ENCODE measurements at regions not wholly inside any gene's neighbourhood (a gene's known extent, or its start where the extent isn't known, plus 50 kb on each side); places are given as distances from the start of the nearest gene placed in this dataset.
"Not testable (repeated sequence)": the region's sequence is repeated elsewhere in the genome, so short reads cannot be mapped to it uniquely, and the experiment has no call there.

DNA sequence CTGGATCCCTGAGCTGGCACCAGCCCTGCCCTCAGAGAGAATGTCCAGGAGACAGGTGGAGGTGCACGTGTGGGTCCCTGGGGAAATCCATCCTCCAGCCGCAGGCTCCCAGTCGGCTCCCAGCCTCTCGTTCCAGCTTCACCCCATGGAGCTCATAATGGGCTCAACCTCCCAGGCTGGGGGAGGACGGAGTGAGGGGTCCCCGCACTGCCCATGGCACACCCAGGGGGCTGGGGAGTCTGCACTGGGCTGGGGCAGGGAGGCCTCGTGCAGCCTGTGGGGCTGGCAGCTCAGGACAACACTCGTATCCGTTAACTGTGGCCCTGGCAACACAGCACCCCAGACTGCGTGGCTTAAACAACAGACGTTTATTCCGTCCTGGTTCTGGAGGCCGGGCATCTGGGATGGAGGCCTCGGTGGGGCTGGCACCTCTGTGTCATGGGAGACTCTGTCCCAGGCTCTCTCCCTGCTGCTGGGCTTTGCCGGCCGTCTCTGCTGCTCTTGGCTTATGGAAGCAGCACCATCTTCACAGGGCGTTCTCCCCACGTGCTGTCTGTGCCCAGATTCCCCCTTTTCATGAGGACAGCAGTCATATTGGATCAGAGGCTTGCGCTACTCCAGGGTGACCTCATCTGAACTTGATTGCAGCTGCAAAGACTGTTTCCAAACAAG, 223.6 kb downstream of the TMEM121 start:
- TF ChIP-seq, protein P1, sequence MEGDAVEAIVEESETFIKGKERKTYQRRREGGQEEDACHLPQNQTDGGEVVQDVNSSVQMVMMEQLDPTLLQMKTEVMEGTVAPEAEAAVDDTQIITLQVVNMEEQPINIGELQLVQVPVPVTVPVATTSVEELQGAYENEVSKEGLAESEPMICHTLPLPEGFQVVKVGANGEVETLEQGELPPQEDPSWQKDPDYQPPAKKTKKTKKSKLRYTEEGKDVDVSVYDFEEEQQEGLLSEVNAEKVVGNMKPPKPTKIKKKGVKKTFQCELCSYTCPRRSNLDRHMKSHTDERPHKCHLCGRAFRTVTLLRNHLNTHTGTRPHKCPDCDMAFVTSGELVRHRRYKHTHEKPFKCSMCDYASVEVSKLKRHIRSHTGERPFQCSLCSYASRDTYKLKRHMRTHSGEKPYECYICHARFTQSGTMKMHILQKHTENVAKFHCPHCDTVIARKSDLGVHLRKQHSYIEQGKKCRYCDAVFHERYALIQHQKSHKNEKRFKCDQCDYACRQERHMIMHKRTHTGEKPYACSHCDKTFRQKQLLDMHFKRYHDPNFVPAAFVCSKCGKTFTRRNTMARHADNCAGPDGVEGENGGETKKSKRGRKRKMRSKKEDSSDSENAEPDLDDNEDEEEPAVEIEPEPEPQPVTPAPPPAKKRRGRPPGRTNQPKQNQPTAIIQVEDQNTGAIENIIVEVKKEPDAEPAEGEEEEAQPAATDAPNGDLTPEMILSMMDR (IDR thresholded peaks at IDR 0.05): not testable (repeated sequence)
- not testable (repeated sequence) for TF ChIP-seq POLR2A (IDR thresholded peaks at IDR 0.05)

Data from body of pancreas (tissue), 4 donors.